Head of caudate nucleus (tissue), 42 donors: ENCODE measurements at regions not wholly inside any gene's neighbourhood (a gene's known extent, or its start where the extent isn't known, plus 50 kb on each side); places are given as distances from the start of the nearest gene placed in this dataset.

Experiments
- DNase-seq, 42 donors: peaks; one replicate each; pipeline versions ENCODE4 v3.0.0 to v3.0.0-alpha.2; 2020 to 2021; ENCODE audit warnings: mixed read lengths in 7 of 42
- intact Hi-C: fragments of 100-400 bp; cut with DNase I; formaldehyde crosslinking; loops from one replicate; pipeline ENCODE4 v1.15.0; 2022

- intact Hi-C loops, result no loop called here
- DNase-seq, result no peak
Measured at GRCh38 chr14:61176686-61177085, 104.5 kb downstream of the TMEM30B start.

- intact Hi-C loops, result no loop called here
- no peak for DNase-seq
Measured at GRCh38 chr14:61174987-61175386, 106.2 kb downstream of the TMEM30B start.

- intact Hi-C loops, result no loop called here
- DNase-seq, result no peak
Measured at GRCh38 chr14:61174441-61174891, 106.7 kb downstream of the TMEM30B start.

GRCh38 chr14:61171727-61172126, 109.4 kb downstream of the TMEM30B start:
- DNase-seq, result no peak
- intact Hi-C loops, result no loop called here

GRCh38 chr14:61168141-61168540, 113.0 kb downstream of the TMEM30B start:
- DNase-seq, result no peak
- intact Hi-C loops, result no loop called here

- DNase-seq, result no peak
- intact Hi-C loops, result no loop called here
Measured at GRCh38 chr14:61167642-61168041, 113.5 kb downstream of the TMEM30B start.

GRCh38 chr14:61160798-61161197, 120.3 kb downstream of the TMEM30B start:
- intact Hi-C loops, result no loop called here
- DNase-seq, result no peak

GRCh38 chr14:61154641-61155040, 126.5 kb downstream of the TMEM30B start:
- intact Hi-C loops, result no loop called here
- no peak for DNase-seq

GRCh38 chr14:61153914-61154545, 127.1 kb downstream of the TMEM30B start:
- no peak for DNase-seq
- intact Hi-C loops, result no loop called here

GRCh38 chr14:61153431-61153830, 127.7 kb downstream of the TMEM30B start:
- no peak for DNase-seq

GRCh38 chr14:61152851-61153364, 128.2 kb downstream of the TMEM30B start:
- intact Hi-C loops, result no loop called here
- no peak for DNase-seq

More at GRCh38 chr14:61153431-61153830, 127.7 kb downstream of the TMEM30B start:
- intact Hi-C loops, result no loop called here

GRCh38 chr14:61151251-61151650, 129.9 kb downstream of the TMEM30B start:
- DNase-seq, result no peak
- intact Hi-C loops, result no loop called here

- intact Hi-C loops, result no loop called here
- DNase-seq, result no peak
Measured at GRCh38 chr14:61150851-61151250, 130.3 kb downstream of the TMEM30B start.

- no peak for DNase-seq
- intact Hi-C loops, result no loop called here
Measured at GRCh38 chr14:61149896-61150295, 131.2 kb downstream of the TMEM30B start.

- intact Hi-C loops, result no loop called here
- DNase-seq, result no peak
Measured at GRCh38 chr14:61148742-61149350, 132.3 kb downstream of the TMEM30B start.

GRCh38 chr14:61147831-61148549, 133.1 kb downstream of the TMEM30B start:
- intact Hi-C loops, result no loop called here
- peak; percentile 23 to 82 (median 57) for DNase-seq

- no peak for DNase-seq
- intact Hi-C loops, result no loop called here
Measured at GRCh38 chr14:61147381-61147821, 133.7 kb downstream of the TMEM30B start.

GRCh38 chr14:61146899-61147298, 134.2 kb downstream of the TMEM30B start:
- intact Hi-C loops, result no loop called here
- no peak for DNase-seq

GRCh38 chr14:61145903-61146481, 135.1 kb downstream of the TMEM30B start:
- intact Hi-C loops, result no loop called here

More at GRCh38 chr14:61145903-61146481, 135.1 kb downstream of the TMEM30B start:
- no peak for DNase-seq
